ENCODE measurements at regions not wholly inside any gene's neighbourhood (a gene's known extent, or its start where the extent isn't known, plus 50 kb on each side); places are given as distances from the start of the nearest gene placed in this dataset.
"Not testable (repeated sequence)": the region's sequence is repeated elsewhere in the genome, so short reads cannot be mapped to it uniquely, and the experiment has no call there.

DNA sequence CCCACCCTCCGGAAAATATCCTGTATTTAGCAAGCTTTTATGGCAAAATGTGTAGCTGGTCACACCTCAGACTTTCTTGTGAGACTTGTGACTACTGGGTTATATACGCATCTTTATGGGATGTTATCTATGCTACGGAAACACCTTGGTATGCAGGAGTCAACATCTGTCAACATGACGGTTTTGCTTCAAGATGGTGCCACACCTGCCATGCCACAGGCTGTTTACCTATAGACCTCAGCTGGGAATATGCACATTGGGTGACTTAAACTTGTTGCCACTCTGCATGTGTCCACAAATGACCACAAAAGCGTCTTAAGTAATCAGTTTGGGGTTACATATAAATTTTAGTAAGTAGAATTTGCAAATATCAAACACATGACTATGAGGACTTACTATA is 192.3 kb upstream of the ATP6AP2 start:
- no peak for DNase-seq
- ATAC-seq: peak; percentile 49
- intact Hi-C loops (cut with DNase I, micrococcal nuclease): no loop called here

DNA sequence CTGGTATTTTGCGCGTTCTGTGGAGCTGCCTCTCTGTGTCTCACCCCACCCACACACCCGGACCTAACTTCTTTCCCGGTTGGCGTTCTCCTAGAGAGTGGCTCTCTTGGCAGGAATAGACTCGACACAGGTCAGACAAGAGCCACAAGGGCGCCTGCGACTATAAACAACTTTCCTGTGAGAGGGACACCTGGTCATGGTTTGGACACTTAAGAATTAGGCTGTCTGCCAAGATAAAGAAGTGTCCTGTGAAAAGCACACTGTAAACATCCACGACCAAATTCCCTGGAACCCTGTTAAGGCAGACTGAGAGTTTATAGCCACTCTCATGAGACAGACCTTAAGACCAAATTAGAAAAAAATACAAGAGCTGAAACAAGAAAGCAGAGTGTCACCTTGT is 192.9 kb upstream of the ATP6AP2 start:
- intact Hi-C loops (cut with DNase I, micrococcal nuclease); DNase-seq: not testable (repeated sequence)
- peak; percentile 45 for ATAC-seq

DNA sequence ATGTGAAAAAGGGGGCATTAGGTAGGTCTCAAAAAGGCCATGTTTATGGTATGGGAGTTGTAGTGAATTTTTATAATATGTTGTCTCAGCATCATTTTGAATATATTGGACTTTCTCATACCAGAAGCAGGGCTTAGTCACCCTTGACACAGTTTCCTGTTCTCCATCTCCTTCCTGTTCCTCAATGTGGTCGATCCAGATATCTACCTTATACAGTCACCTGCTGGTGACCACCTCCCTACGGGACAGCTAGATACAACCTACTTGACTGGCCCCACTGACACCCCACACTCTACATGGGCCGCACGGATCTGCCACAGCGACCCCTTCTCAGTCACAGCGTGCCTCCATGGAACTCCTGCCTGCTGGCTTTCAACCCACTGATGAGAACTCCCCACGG is 193.5 kb upstream of the ATP6AP2 start:
- intact Hi-C loops (cut with DNase I, micrococcal nuclease); ATAC-seq; DNase-seq: not testable (repeated sequence)

DNA sequence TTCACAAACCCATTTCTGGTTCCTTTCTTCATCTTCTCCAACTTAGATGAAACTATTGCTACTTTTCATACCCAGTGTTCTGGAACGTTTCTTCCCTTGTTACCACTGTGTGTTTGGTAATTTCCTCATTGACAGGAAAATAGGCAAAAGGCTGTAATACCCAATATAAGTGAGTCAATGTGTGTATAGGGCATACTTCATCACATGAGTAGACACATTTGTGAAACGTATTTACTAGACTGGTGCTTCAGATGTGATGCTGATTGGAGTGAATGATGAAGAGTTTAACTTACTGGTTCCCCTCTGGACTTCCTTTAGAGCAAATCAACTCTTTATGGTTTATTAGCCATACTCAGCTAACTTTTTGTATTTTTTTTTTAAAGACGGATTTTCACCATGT is 195.1 kb upstream of the ATP6AP2 start:
- intact Hi-C loops (cut with DNase I, micrococcal nuclease): no loop called here
- DNase-seq (no peak), ATAC-seq (no peak)

DNA sequence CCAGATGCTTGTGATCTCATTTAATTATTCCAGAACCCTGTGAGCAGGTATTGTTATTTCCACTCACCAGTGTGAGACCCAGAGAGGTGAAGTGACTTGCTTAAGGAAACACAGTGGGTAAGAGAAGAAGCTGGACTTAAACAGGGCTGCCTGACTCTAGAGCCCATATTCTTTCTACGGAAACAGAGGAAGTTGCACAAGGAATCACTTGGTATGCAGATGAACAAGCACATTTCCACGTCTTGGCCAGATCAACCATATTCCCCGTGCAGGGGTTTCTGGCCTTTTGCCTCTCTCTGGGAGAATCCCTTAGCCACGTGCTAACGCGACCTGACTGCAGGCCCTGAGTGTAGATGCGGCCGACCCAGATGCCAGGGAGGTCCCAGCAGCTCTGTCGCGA is 195.5 kb upstream of the ATP6AP2 start:
- ATAC-seq (no peak), DNase-seq (no peak)
- intact Hi-C loops (cut with DNase I, micrococcal nuclease): no loop called here

DNA sequence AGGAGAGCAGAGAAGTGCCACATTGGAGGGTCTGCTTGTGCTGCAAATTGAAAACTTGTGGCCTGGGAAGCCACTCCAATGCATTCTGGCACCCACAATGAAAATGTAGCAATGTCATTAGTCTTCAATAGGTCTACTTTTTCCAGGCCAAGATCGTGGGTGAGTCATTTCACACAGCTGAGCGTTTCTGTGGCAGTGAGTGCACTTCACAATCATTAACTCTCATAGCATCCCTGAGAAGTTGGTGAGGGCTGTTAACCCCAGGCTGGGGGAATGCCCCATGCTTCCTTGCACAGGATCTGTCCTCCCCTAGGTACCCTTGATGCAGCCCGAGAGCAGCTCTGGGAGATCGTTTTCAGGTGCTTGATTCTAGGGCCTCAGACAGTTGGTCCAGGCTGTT is 196.8 kb upstream of the ATP6AP2 start:
- no peak for DNase-seq
- ATAC-seq: no peak
- intact Hi-C loops (cut with DNase I, micrococcal nuclease): no loop called here

DNA sequence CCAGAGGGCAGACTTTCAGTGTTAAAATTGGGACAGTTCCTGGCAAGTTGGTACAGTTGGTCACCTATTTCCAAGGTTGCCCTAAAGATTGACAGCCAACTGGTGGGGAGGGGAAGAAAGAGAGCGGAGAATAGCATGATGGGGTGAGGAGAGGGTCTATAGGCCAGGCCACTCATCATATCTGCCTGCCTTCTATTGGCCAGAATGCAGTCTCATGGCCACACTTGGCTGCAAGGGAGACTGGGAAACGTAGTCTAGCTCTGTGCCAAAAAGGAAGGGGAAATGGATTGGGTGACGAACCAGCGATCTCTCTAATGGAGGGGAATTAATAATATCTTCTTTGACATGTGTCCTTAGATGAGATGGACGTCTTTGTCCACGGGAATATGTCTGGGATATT is 197.4 kb upstream of the ATP6AP2 start:
- no peak for DNase-seq
- intact Hi-C loops (cut with DNase I, micrococcal nuclease): no loop called here

DNA sequence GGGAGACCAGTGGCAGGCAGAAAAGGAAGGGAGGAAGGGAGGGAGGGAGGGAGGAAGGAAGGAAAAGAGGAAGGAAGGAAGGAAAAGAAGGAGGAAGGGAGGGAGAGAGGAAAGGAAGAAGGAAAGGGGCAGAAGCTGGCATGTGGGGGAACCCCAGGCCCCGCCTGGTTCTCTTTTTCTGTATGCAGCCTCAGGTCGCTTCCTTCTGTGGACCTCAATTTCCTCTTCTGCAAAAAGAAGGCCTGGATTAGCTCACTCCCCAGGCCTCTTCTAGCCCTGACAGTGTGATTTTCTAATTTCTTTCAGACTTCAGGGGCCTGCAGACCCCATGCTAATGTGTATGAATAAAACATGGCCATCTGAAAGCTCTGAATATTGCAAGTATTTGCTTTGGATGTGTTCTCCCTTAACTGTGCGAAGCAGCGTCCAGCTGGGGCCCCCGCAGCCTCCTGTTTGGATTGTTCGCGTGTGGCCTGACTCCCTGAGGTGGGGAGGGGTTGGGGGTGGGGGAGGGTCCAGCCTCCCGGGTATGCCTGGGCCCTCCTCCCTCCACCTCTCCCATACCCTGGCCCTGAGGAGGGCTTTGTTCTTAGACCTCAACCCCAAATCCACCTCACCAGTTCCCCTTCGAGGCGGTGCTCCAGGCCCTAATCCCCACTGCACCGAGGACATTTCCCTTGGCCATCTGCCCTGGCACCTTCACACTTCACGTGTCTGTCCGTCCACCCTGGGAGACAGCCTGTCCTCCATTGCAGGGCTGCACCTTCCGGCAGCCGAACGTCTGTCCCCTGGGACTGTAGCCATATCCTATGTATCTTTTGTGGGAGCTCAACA is 199.9 kb upstream of the ATP6AP2 start:
- intact Hi-C loops (cut with DNase I, micrococcal nuclease): no loop called here
- ATAC-seq: no peak
- no peak for DNase-seq

More for the DNA sequence above, 197.4 kb upstream of the ATP6AP2 start:
- ATAC-seq: no peak

DNA sequence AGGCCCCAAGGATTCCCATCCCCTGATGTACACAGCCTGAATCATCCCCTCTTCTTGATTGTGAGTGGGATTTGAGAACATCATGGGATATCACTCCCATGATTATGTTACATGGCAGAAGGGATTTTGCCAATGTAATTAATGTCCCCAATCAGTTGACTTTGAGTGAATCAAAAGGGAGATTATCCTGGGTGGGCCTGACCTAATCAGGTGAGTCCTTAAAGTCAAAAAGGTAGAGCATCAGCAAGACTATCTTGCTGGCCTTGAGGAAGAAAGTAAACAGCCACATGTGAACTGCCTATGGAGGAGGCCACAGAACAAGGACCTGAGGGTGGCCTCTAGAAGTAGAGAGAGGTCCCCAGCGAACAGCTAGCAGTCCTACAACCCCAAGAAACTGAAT is 203.1 kb upstream of the ATP6AP2 start:
- intact Hi-C loops (cut with DNase I, micrococcal nuclease): no loop called here
- no peak for DNase-seq
- no peak for ATAC-seq

DNA sequence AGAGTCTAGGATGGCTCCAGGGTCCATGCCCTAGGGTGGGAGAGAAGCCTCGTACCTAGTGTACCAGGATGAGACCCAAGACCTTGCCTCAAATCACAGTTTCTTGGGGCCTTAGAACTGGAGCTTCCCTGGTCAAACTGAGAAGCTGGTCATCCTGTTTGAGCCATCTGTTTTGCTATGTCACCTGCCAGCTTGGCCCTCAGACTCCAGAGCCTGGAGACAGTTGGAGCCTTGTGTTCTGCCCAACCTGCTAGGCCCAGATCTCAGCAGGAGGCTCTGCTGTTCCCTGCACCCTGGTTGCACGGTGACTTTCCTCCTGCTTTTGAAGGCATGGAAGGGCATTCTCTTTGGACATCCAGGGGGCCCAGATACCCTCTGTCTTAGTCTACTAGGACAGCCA is 206.3 kb upstream of the ATP6AP2 start:
- DNase-seq (no peak), ATAC-seq (no peak)
- intact Hi-C loops (cut with DNase I, micrococcal nuclease): no loop called here

DNA sequence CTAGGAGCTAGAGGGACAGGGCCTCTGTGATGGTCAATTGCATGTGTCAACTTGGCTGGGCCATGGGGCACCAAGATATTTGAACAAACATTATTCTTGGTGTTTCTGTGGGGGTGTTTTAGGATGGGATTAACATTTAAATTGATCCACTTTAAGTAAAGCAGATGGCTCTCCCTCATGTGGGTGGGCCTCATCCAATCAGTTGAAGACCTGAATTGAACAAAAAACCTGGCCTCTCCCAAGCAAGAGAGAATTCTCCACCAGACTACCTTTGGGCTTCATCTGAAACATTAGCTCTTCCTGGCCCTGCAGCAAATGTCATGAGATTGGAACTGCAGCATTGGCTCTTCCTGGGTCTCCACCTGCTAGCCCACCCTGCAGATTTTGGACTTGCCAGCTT is 207.1 kb upstream of the ATP6AP2 start:
- ATAC-seq: no peak
- intact Hi-C loops (cut with DNase I, micrococcal nuclease): no loop called here
- no peak for DNase-seq

DNA sequence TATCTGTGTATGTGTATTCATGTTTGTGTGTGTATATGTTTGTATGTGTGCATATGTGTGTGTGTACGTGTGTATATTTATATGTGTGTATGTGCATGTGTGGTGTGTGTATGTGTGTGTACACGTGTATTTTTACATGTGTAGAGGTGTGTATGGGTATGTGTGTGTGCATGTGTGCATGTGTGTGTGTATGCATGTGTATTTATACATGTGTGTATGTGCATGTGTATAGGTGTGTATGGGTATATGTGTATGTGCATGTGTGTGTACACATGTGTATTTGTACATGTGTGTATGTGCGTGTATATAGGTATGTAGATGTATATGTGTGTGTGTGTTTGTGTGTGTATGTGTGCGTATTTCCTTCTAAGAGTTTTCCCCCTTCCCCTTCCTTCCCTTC is 207.7 kb upstream of the ATP6AP2 start:
- DNase-seq (no peak), ATAC-seq (no peak)
- intact Hi-C loops (cut with DNase I, micrococcal nuclease): no loop called here

DNA sequence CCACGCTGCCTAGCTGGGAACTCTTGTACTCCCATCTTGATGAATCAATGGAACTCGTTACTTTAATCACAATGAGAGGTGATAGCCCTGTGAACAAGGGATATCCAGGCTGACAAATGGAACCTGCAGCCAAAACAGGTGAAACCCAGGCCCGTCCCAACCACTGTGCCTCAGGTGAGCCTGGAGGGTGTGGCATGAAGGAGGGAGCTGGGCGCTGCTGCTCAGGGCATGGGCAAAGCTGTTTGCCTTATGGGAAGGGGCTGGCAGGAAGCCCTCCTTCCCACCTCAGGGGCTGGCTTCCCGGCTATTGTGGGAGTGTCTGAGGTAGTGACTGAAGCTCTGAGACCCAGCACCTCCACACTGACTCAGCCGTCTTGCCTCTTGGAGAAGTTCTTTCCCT is 209.4 kb upstream of the ATP6AP2 start:
- DNase-seq (no peak), ATAC-seq (no peak)
- intact Hi-C loops (cut with DNase I, micrococcal nuclease): no loop called here

DNA sequence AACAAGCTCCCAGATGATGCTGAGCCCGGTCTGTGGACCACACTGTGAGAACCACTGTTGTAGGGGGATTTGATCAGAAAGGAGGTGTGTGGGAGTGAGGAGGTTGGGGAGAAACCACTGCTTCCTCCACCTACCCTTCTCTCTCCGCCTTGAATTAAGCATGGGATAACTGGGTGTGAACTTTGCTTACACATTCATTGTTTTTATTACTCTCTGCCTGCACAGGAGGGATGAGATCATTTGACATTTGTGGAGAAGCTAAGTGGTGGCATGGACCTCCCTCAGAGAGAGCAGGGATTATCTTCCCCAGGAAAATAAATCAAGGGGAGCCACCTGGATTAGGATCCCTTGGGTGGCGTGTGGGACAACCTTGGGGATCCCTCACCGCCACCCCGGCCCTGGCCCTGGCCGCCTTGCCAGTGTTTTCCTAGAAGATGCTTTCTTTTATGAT is 212.1 kb upstream of the ATP6AP2 start:
- intact Hi-C loops (cut with DNase I, micrococcal nuclease): no loop called here
- ATAC-seq (no peak), DNase-seq (no peak)

DNA sequence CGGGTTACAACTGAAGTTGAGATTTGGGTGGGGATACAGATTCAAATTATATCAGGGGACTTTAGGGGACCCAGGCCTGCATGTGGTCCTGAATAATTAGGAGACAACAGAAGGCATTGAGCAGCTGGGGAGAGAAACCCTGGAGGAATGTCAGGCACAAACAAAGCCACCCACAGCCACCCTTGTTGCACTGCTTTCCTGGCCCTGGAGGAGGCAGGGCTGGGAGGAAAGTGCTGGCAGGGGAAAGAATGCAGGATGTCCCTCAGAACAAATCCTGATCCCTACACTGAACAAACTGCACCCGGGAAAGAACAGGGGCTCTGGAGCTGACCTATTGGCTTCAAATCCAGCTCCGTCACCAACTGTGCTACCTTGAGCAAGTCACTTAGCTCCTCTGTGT is 214.1 kb upstream of the ATP6AP2 start:
- no peak for DNase-seq
- no peak for ATAC-seq
- intact Hi-C loops (cut with DNase I, micrococcal nuclease): no loop called here

DNA sequence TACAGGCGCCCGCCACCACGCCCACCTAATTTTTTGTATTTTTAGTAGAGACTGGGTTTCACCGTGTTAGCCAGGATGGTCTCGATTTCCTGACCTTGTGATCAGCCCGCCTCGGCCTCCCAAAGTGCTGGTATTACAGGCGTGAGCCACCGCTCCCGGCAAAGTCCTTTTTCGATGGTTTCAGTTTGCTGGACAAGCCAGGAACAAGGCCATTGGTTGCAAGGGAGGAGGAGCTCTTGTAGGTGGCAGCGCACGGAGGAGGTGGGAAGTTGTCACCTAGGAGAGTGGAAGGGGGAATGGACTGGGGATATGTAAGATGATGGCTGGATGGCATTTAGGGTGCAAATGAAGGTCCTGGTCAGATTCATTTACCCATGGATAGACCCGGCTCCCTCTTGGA is 218.5 kb upstream of the ATP6AP2 start:
- intact Hi-C loops (cut with DNase I, micrococcal nuclease); ATAC-seq; DNase-seq: not testable (repeated sequence)

DNA sequence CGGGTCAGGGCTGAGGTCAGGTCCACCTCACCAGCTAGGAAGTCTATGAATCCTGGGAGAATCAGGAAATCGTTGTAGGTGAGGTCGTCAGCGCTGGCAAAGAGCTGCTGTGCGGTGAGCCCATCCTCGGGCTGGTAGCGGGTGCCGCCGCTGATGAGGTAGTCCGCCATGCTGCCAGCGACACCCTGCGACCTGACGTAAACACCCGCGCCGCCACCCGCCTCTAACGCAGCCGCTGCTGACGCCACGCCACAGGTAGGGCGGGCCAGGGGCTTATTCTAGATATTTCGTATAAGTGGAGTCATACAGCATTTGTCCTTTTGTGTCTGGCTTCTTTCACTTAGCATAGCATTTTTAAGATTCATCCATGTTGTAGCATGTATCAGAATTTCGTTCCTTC is 220.2 kb upstream of the ATP6AP2 start:
- ATAC-seq (no peak), DNase-seq (no peak)
- intact Hi-C loops (cut with DNase I, micrococcal nuclease): no loop called here

DNA sequence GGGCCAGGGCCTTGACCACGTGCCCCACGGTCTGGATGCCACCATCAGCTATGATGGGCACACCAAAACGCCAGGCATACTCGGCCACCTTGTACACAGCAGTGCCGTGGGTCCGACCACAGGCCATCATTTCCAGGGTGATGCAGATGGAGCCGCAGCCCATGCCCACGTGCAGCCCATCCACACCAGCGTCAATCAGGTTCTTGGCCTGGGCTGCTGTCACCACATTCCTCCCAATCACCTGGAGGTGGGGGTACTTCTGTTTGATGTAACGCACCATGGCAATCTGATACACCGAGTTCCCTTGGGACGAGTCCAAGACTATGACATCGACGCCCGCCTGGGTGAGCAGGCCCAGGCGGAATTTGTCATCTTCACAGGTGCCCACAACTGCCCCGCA is 221.2 kb upstream of the ATP6AP2 start:
- intact Hi-C loops (cut with DNase I, micrococcal nuclease): no loop called here
- ATAC-seq (no peak), DNase-seq (no peak)

DNA sequence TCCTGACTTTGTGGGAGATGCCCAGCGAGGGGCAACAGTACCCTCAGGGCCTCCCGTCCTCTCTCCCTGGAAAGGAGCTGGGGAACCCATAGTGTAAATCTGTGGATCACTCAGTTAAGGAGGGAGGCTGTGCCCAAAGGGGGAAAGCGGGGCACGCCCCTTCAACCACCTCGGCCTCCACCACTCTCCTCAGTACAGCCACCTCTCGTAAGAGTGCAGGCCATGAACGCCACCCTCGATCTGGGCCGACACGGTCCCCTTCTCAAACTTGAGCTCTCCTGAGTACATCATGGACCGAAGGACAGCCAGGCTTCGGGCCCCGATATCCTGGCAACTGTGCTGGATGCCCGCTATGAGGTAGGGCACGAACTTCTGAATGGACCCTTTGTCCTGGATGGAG is 221.8 kb upstream of the ATP6AP2 start:
- DNase-seq: no peak
- no peak for ATAC-seq
- intact Hi-C loops (cut with DNase I, micrococcal nuclease): no loop called here

DNA sequence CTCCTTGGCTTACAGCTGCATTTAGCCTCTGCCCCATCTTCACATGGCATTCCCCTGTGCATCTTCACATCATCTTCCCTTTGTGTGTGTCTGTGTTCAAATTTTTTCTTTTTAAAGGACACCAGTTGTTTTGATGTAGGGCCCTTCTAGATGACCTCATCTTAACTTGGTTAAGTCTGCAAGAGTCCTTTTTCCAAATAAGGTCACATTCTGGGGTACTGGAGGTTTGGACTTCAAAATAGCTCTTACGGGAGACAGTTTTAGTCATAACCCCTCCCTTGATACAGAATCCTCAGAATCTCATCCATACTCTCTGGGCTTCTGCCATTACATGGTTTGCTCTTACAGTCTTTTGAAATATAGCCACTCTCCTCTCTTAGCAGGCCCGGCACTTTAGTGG is 231.5 kb upstream of the ATP6AP2 start:
- intact Hi-C loops (cut with DNase I, micrococcal nuclease): no loop called here
- ATAC-seq (no peak), DNase-seq (no peak)

DNA sequence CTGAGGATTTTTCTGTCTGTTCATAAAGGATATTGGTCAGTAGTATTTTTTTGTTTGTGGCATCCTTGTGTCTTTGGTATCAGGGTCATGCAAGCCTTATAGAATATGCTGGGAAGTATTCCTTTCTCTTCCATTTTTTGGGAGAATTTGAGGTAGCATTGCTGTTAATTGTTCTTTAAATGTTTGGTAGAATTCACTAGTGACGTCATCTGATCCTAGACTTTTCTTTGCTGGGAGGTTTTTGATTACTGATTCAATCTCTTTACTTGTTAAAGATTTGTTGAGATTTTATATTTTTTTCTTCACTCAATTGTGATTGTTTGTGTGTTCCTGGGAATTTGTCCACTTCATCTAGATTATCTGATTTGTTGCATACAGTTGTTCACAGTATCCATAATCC is 234.4 kb upstream of the ATP6AP2 start:
- no peak for ATAC-seq
- intact Hi-C loops (cut with DNase I, micrococcal nuclease): no loop called here
- no peak for DNase-seq
